Stimulated activated CD4-positive, alpha-beta T cell treated with anti-CD3 and anti-CD28 coated beads, Interleukin-4, amount 100 ng/mL, for 1 hour (primary cell): ENCODE measurements at regions not wholly inside any gene's neighbourhood (a gene's known extent, or its start where the extent isn't known, plus 50 kb on each side); places are given as distances from the start of the nearest gene placed in this dataset.

ENCODE experiments used
- DNase-seq: peaks from one replicate; pipeline ENCODE4 v3.0.0-alpha.2; 2020

DNA sequence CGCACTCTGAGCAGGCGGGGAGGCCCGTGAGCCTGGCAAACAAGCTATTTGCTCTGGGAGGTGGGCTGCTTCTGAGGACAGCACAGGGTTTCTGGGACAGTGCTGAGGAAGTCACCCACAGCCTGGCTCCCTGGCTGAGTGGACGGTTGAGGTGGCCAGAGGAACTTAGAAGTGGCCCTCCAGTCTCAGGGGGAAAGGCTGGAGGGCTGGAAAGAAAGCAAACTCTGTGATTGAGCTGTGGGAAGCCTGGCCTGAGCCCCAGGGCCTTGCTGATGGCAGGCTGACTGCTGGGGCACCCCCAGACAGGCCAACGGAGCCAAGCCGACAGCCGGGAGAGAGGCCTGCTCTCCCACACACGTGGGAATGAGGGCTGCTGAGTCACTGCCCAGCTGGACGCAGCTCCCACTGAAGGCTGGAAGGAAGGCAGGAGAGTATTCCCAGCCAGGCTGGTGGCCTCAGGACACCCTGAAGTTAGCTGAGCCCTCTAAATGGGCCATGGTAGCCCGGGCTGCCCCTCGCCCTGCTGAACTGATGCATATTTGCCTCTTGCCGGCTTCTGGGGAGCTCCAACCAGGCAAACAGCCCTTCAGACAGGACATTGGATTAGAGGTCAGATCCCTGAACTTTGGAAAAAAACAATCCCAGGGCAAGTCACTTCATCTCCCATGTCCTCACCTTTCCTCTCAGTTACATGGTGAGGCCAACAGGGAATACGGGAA, 98.0 kb upstream of the TLE3 start:
- DNase-seq: no peak

DNA sequence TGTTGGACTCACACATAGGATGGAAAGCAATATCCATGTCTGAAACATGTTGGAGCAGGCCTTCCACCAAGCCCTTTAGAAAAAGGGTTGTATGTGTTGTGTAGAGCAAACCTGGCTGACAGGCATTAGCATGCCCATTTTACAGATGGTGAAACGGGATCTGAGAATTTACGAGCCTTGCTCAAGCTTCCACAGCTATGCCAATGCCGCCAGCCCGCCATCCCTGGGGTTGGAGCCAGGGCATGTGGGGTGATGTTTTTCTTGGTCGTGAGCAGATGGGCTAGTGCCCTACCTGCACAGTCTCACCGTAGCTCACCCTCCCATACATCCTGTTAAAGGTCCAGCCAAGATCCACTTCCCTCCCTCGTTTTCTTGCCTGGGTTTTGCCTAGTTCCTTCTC, 97.5 kb upstream of the TLE3 start:
- DNase-seq: no peak

DNA sequence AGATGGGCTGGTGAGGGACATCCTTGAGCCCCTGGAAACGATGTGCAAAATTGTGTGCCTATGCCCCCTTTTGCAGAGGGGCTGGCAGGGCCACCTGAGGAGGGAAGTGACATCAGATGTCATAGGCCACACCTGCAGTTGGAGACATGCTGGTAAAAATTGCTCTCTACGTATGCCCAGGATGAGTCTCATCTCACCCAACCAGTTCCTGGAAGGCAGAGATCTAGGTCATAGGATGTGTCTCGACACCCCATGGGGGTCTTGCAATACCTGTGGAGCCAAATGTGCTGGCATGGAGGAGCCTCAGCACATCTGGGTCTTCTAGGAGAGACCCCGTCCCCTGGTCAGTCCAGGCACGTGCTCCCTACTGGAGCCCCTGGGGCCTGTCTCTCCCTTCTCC, 96.5 kb upstream of the TLE3 start:
- no peak for DNase-seq

DNA sequence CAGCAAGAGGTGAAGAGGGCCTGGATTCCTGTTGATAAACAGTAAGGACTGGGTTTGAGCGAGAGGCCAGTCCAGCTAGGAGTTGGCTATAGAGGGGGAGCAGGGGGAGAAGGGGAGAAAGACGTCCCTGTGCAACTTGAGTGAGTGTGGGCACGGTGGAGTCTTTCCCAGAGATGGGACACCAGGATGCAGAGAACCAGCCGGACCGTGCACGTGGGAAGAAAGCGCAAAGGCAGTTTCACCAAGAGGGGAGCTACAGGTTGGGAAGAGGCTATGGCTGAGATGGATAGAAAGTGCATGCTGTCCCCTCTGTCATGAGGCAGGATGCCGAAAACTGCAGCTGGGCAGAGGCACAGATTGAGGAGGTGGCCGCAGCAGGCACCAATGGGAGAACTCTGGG, 96.0 kb upstream of the TLE3 start:
- no peak for DNase-seq

DNA sequence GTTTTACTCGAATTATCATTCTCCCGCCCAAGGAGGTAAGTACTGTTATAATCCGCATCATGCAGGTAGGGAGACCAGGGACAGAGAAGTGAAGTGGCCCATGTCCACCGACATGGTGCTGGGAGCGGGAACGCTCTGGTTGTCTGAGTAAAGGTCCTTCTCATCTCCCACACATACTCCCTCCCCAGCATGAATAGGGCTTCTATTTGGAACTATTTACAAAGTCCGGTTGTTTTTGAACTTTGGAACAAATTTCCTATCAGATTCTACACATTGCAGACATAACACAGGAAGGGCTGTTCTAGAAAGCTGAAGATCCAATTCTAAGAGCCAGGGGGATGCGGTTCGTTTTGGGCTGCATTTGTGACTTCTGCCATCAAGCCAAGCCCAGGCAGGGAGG, 94.8 kb upstream of the TLE3 start:
- no peak for DNase-seq

DNA sequence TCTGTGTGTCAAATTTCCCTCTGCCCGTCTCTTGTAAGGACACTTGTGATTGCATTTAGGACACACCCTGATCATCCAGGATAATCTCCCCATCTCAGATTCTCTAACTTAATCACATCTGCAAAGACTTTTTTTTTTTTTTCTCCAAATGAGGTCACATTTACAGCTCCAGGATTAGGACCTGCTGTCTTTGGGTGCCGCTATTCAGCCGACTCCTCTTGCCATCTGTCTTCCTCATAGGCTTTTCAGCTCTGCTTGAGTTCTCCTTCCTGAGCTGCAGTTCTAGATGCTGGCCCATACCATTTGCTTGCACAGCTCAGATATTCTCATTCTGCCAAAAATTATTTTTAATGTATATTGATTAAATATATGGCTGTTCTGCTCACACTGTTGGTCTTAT, 94.3 kb upstream of the TLE3 start:
- no peak for DNase-seq

DNA sequence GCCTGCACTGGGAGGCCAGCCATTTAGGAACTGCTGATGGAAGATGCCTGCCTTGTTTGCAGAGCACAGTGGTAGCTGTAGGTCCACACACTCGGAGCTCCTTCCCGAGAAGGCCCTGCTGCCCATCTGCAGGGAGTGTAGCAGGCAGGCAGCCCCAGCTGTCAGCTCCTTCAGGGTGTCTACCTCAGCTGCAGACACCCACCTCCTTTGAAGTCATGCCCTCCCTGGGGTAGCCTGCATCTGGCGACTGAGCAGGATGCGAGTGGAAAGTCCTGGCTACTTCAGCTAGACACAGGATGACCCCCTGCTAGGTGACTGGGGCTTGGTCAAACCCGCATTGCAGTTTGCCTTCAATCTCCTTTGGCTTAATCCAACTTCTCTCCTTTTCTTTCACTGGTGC, 93.2 kb upstream of the TLE3 start:
- no peak for DNase-seq

DNA sequence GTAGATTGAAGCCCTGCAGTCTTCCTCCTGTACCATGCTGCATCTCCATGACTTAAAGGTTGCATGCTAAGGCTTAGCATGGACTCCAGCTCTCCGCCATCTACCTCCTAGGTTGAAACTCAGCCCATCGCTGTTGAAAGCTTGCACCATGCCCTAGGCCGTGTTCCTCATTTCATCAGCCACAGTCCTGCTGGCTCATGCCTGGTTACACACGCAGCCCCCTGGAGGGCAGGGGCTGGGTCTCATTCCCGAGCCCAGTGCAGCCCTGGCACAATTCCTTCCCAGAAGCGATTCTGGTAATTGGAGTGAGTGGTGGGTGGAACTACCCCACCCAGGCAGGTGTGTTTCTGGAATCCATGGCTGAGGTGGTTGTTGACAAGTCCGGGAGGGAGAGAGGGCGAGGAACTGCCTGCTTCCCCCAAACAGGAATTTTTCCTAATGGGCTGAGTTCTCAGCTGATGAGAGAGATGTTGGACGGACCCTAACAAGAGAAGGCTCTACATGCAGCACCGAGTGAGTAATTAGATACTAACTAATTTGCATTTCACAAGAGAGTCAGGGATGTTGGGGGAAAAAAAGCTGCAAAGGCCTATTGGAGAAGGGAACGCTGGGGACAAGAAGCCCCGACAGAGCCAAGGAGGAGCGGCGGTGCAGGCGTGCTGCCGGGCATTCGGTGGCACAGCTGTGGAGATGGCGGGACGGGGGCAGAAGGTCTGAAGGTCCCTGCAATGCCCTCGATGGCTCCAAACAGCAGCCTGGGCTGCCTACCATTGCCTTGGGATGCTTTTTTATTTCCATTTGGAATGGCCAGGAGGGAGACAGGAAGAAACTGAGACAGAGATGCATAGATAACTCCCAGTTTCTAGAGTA, 92.3 kb upstream of the TLE3 start:
- DNase-seq: no peak

DNA sequence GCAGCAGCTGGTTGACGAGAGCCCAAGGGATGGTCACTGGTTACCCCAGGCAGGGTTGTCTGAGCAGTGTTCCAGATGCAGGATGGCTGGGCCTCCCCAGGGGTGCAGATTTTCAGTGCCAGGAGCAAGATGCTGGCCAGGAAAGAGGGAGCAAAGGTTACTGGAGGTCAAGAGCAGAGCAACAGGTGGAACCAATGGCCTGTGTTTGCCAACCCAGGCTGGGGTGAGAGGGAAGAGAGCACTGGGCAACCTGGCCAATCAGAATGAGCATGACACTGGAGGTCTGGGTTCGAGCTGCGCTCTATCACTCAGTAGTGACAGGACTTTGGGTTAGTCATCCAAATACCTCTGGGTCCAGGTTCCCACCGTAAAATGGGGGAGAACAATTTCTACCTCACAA, 90.6 kb upstream of the TLE3 start:
- no peak for DNase-seq

DNA sequence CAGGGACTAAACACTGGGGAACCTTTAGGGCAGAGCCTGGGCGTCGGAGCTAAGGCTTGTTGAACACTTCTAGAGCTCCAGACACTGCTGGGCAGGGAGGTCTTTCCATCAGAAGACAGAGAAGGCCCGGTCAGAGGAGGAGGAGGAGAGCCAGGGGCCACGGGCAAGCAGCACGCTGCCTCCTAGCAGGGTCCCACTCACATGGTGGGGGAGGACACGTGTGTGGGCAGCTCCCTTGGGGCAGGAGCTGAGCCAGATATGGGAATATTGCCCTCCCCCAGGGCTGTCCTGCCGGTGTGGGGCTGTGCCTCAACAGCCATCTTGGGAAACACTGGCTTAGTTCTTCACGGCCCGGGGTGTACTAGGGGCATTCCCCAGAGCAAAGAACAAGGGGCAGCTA, 89.6 kb upstream of the TLE3 start:
- no peak for DNase-seq

DNA sequence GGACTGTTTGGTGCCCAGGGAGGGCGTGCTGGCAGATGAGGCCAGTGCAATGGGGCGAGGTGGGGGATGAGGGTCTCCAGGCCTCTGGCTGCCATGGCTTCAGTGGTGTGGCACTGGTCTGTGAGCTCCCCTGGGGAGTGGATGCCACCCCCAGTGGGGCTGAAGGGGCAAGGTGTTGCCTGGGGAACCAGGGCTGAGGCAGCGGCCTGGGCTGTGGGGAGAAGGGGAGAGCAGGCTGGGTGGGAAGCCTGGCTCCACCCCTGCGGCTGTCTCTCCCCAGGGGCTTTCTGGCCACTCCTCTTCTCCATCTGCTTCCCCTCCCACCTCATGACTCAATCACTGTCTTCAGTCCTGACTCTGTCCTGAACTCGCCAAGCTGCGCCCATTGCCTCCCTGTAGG, 88.4 kb upstream of the TLE3 start:
- DNase-seq: no peak

DNA sequence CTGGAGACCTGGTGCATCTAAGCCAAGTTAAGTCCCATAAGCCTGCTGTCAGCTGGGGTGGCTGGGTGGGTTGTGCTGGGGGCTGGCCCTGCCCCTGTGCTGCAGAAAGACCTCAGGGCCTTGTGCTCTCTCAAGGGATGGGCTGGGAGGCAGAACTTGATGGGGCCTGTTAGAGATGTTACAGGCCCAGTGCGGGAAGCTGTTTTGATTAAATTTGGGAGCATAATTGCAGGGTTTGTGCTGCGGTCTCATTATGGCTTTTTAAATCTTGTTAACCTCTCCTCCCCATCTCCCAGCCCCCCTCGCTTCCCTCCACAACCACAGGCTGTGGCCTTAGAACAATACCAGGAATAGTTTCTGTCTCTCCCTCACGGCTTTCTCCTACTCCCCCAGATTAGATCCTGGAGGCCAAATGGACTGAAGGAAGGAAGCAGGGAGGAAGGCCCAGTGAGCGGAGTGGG, 87.6 kb upstream of the TLE3 start:
- DNase-seq: no peak

DNA sequence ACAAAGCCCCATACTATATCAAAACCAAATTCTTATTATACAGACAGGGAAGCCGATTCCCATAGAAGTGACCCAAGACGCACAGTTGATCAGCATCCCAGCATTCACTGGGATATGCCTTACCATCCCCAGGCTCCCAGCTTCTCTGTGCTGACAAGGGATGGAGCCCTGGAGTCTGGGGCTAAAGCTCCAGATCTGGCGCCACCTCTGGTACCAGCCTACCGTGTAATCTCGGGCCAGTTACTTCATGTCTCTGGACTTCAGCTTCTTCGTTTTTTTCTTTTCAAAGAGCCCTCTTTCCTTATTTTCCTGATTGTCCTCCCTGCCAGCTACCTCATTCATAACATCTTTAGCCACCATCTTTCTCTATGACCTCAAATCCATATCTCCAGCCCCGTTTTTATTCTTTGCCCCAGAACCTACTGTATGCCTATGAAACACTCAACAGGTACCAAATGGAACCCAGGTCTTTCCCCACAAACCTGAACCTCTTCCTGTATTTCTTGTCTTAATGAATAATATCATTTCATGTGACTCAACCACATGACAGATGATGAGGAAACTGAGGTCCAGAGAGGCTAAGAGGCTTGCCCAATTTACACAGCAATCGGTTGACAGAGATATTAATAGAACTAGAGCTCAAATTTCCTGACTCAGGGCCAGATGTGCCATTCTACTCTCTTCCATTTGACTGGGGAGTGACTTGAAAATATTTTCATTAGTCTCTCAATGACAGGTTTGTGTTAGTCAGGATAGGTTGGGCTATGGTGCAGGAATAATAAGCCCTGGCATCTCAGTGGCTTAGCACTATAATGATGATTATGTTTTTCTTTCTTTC, 85.4 kb upstream of the TLE3 start:
- no peak for DNase-seq

DNA sequence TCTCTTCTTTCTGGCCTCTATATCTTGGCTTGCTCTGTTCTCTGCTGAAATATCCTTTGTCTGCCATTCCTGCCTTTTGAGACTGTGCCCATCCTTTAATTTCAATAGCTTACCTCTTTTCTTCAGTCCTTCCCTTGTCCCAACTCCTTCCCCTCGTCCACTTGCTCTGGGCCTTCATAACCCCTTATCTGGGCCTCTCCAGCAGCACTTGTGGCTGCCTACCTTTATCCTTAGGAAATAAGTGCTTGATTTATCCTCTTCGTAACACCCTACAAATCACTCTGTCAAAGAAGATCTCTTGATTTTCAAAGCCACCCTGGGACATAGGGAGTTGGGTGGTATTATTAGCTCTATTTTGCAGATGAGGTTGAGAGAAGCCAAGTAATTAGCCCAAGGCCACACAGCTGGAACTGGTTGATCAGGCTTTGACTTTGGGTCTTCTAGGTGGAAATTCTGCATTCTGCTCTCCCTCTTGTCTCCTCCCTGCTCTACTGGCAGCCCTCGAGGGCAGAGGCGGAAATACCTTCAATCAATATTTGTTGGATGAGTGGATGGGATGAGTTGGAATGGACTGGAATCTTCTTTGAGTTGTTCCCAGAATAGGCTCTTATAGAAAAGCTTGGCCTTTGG, 84.0 kb upstream of the TLE3 start:
- DNase-seq: no peak

DNA sequence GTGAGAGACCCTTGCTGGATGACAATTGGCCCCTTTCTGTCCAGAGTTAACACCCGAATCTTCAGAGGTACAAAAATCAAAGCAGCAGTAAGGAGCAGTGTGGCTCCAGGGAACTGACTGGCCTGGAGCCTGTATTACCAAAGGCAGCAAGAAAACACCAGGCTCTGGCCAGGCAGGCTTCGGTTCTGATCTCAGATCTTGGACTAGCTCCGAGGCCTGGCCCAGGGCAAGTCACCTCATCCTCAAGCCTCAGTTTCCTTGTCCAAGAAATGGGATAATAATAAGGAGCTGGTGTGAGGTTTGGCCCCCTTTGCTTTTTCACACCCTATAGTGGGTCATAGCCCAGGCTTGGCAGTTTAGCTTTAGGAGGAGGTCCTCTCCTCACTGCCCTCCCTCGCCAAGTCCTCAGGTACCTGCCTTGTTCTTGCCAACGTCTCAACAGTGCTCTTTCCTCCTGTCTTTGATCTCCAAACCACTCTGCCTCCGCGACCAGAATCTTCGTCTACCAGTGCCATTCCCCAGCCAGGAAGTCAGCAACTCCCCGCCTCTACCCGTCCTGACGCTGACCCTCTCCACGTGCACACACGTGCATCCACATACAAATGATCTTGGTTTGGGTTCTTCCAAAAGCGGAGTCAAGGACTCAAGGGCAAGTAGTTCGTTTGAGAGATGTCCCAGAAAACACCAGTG, 82.6 kb upstream of the TLE3 start:
- DNase-seq: no peak

DNA sequence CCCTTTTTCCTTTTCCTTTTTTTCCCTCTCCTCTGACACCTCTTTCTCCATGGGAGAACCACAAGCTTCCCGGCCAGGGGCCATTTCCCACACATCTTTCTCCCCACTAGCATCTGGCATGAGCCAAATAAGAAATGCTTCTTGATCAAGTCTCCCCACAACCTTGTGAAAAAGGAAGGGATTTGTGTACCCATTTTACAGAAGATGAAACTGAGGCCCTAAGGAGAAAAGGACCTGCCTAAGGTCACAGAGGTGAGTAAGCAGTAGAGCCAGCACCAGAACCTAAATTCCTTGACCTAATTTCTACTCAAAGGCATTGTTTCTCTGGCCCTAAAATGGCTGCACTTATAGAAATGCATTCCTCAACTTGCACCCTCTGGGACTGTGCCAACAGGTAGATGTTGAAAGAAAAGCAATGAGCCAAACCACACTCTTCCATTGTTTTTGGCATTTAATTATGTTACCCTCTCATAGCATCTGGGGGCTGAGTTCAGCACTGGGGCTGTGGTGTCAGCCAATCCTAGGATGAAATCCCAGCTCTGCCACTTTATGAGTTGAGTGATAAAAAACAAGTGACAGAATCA, 81.7 kb upstream of the TLE3 start:
- no peak for DNase-seq

DNA sequence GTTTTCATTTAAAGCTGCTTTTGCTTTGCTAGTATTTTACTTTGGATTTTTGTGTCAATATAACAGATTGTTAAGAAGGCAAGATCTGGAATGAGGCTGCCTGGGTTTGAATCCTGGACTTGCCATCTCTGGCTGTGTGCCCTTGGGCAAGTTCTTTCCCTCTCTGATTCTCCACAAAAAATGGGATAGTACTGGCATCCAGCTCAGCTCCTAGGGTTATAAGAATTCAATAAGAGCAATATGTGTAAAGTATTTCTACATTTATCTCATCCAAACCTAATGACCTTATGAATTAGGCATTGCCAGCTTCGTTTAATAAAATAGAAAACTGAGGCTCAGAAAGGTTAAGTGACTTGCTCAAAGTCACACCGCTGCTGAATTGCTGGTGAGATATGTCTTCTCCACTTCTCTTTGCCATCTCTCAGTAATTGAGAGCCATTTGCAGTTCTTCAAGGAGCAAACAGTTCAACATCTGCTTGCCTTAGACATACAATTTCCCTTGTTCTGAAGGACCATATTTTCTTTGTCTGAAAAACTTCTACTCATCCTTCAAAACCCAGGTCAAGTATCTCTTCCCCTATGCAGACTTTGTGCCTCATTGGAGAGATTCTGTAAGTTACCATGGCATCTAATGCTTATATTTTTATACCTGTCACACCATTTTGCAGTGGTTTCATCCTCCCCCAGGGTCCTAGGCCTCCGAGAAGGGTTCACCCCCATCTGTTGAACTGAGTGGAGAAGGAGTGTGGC, 80.8 kb upstream of the TLE3 start:
- no peak for DNase-seq

DNA sequence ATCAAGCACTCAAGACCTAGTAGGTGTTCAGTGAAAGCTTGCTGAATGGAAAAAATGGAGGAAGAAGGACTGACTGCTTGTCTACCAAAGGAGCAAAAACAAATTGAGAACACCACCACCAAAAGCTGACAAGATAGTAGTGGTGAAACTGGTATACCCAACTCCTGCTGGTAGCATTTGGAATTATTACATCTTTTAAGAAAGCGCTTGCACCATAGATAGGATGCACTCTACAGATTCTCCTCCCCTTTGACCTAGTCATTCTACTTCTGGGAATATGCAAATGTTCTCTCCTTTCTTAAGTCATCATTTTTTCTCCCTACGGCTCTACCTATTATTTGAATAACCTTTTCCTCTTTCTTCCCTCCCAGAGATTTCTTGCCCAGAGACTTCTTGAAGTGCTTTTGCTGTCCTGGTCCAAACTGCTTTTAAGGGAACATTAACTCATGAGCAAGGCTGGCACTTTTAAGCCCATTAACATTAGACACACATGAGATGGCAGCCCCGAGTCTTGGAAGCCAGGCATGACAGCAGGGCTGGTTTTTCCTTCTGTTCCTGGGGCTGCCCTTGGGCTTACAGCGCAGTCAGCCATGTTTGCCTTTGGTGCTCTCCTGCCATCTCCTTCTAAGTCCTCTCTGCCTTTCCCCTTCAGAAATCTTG, 75.0 kb upstream of the TLE3 start:
- no peak for DNase-seq

DNA sequence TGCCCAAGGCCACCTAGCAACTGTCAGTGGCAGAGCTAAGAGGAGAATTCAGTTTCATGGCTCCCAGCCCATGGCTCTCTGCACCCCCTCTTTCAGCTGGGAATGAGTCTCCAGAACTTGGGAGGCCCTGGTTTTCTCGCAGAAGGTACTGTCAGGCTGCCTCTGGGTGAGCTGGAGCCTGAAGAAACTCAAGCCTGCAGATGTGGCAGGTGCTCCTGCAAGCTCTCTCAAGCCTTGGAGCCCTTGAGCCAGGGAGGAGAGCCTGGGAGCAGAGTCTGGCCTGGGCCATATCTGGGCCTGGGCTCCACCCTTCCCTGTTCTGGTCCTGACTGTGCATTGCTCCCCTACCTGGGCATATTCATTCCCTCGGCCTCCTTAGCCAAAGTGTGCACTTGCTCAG, 74.4 kb upstream of the TLE3 start:
- DNase-seq: no peak

DNA sequence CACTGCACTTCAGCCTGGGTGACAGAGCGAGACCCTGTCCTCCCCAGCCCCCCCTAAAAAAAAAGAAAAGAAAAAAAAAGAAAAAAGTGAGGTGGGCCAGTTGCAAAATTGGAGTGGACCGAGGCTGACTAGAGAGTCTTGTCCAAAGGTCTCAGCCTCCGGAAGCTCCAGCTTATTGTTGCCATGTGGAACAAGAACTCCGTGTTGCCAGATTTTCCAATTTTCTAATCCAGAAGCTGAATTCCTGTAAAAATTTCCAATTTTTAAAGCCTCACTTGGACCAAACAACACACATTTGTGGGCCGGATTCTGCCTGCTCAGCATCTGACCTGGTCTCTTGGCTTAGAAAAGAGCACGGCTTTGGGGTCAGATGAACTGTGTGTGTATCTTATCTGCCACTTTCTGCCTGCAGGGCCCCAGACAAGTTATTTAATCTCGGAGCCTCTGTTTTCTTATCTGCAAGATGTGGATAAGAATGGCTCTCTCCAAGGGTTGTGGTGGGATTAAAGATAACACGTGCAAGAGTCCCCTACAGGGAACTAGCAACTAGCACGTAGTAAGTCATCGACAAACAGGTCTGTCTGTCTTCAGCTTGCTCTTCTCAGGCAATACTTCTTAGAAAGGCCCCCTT, 73.7 kb upstream of the TLE3 start:
- DNase-seq: no peak
